GM18511 (cell line): ENCODE measurements at regions not wholly inside any gene's neighbourhood (a gene's known extent, or its start where the extent isn't known, plus 50 kb on each side); places are given as distances from the start of the nearest gene placed in this dataset.
A peak's percentile ranks its signal among the peaks of the same experiment; 100 is the strongest.

Experiments
- ATAC-seq: cut with Tn5 transposase; IDR thresholded peaks from one replicate; pipeline ENCODE4 v1.9.1; 2021; ENCODE audit warnings: mild to moderate bottlenecking, moderate library complexity; ENCODE audit not compliant: unreplicated experiment

DNA sequence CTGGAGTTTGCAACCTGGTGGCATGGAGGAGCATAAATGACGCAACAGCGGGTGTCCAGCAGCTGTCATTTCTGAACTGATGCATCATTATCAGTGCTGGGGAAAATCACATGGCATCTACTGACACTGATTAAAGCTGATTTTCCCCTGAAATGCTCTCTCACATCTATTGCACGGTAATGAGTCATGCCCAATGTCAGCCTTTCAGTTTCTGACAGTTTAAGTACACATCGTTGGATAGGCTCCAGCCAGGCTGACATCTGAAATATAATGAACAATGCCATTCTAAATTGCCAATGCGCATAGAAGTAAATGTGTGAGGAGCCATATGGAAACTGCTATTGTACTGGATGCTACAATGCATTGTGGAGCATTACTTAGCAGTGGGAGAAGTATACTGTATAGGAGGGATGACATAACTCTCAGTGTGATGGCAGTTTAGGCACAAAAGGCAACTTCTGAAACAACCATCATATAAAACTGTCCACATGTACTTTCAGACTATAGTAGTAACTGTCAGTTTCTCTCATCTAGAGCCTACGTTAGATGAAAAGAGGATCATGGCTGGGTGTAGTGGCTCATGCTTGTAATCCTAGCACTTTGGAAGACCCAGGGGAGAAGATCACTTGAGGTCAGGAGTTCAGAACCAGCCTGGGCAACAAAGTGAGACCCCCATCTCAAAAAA is 389.3 kb upstream of the DMAC1 start:
- ATAC-seq = no peak

DNA sequence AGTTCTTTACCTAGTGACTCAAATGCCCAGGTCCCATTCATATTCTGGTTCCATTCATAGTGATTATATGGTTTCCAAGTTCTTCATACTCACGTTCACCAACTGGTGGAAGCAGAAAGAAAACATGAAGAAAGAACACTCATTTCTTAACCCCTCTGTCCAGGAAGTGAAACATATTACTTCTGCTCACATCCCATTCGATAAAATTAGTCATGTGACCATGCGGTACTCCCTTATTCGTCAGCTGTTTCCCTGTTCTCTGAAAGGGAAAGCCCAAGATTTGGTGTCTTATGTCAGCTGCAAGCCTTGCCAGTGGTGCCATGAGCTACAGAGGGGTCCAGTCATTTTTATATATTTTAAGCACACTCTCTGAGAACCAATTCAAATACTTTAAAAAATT is 387.0 kb upstream of the DMAC1 start:
- peak; percentile 40 for ATAC-seq

DNA sequence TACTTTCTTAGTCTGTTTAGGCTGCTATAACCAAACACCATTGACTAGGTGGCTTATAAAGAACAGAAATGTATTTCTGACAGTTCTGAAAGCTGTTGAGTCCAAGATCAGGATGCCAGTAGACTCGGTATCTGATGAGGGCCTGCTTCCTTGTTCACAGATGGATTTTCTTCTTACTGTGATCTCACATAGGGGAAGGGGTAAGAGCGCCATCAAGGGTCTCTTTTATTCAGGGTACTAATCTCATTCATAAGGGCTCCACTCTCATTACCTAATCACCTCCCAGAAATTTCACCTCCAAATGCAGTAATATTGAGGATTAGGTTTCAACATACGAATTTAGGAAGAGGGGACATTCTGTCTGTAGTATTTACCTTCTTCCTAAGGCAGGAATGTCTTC is 384.0 kb upstream of the DMAC1 start:
- ATAC-seq = no peak

DNA sequence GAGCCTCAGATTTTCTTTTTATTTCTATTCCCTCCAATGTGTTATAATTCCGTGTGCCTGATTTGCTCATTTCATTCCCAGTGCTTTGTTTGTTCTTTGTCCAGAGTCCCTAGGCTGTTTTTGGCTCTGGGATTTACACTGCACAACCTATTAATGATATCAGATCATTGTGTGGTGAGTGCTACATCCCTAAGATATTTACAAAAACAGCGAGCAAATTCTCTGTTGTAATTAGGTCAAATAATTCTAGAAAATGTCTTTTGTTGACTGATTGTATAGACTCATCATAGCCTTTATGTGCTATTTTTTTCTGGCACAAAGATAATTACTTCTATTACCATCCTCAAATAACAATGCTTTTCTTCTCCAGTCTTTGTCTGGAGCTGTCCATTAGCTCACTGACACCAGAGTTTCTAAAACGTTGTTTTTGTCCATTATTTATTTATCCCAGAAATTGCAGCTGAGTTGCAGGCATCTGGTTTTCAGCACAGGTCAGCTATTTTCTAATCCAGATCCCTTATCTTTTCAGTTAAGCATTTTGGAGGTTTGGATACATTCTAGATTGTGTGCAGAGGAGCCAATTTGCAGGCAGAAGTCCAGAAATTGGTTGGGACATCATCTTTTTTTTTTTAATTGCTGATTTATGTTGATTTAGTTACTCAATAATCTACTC is 379.9 kb upstream of the DMAC1 start:
- ATAC-seq = no peak

DNA sequence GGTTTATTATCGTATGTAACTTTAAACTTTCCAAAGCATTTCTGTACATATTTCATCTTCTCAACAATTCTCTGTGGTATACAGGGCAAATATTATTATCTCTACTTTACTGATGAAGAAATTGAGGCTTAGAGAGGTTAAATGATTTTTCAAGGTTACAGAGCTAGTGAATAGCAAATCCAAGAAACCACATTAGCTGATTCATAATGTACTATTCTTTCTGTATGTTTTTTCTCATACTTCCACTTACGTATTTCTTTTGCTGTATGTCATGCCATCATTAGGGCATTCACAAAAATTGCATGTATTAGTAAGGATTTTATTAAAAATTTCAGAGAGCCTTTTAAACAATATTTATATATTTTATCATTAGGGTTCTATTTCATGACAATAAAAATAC is 372.4 kb upstream of the DMAC1 start:
- no peak for ATAC-seq

DNA sequence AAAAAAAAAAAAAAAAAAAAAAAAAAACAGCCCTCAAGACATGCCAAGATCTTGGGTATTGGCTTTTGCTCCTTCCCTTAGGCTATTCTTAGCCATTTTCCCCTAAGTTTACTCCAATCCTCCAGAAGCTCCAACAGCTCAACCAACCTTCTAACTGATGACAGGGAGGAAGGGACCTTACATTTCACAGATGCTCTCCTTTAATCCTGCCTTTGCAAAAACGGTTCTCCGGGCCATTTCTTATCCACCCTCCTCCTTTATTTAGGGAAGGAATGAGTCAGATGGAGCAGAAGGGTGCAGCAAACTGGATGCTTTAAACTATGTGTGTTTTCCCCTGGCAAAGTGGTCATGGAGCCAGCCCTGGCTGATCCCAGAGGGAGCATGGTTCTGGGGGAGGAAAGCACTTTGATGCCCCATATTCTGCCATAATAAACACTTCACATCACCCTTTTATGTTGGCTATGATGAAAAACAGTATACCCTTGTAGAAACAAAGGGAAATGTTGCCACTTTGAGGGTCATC is 369.4 kb upstream of the DMAC1 start:
- ATAC-seq = no peak

DNA sequence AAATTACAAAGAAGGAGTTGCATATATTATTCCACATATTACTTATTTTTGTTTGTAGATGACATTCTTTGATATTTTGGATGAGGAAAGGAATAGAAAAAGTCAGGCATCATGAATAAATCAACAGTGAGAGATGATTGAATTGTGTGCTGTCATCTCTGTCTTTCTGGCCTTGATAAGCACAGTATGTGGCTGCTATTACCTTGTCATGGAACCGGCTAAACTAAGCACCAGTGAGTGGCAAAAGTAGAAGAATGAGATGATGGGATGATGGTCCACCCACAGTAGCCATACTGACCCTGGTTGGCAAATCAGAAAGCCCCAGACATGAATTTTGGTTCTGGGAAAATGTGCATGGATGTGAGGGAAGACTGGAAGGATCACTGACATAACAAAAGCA is 361.2 kb upstream of the DMAC1 start:
- ATAC-seq = no peak

DNA sequence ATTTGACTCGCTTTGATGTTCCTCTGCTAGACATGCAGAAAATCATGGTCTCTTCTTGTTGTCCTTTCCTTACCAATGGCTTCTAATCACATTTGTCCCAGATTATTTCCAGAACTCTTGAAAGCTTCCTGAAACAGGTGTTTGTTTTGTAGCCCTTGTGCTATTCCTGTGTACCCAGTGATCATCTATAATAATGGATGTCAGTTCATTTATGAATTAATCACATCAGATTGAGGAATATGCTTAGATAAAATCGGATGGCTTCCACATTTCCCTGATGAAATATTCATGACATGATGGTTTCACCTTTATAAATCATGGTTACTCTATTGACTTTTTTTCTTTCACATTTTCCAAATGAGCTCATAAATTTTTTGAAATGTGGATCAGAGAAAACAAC is 359.0 kb upstream of the DMAC1 start:
- ATAC-seq = no peak

DNA sequence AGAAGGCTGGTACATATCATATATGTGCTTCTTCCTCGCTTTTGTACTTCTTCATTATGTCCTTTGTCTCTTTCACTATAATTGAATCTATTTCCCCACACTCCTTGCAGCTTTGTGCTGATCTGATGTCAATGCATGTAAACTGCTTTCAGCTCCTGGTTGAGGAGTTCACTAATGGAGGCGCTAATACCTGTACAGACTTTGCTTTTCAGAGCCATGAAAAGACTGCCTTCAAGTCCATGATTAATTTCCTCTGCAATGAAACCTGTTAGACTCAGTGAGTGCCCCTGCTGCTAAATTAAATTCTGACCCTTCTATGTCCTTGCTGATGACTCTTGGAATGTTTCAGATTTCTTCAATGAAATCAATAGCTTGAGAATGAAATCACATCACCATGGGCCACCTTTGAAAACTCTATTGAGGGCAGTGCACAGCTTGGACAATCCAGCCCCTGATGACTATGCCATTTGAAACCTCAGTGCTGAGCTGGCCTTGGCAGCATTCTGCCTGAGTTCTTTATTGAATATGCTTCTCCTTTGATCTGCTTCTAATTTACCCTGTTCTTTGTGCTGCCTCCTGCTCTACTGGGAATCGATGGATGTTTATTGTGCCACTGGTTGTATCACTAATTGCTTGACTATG is 358.2 kb upstream of the DMAC1 start:
- ATAC-seq = no peak

DNA sequence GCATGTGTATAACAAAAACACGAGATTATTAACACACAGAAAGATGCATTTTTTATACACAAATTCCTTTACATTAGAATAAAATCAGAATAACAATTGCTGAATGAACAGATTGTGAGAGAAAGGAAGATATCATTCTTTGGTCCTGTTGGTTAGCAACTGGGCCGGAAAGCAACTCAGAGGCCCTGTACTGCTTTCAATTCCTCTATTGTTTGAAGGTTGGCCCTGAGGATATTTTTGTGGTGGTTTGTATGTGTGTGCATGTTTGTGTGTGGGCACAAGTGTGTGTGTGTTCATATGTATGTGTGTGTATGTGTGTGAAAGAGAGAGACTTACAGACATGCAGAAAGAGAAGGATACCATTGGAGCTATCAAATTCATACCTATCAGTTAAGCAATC is 356.8 kb upstream of the DMAC1 start:
- peak; percentile 46 for ATAC-seq

DNA sequence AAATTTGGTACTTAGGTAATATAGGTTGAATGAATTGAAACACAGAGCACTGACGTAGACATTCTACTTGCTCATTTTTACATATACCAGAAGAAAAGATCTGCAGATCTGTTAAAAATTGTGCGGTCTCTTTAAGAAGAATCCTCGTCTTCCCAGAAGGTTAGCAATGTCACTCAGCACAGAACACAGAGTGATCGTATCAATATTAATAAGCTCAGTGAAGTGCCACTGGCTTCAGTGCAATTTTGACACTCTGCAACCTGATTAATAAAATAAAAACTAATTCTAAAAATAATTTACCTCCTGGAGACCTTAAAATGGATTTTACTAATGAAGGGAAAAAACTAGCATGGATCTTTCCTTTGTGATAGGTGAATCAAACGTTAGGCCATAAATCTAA is 356.1 kb upstream of the DMAC1 start:
- no peak for ATAC-seq

DNA sequence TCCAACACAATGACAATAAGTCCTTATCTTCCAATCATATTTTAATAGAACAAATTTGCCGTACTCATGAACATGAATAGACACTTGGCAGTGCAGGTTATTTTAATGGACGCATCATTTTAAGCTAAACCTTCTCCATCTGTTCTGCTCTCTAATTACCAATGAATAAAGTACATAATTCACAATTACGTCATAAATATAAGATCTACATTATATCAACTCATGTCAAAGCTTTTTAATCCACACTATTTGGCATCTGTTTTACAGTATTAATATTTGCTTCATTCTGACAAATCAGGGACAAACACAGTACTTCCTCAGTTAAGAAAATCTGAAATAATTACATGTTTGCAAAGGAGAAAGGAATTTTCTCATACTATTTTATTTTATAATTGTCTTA is 344.1 kb upstream of the DMAC1 start:
- no peak for ATAC-seq

DNA sequence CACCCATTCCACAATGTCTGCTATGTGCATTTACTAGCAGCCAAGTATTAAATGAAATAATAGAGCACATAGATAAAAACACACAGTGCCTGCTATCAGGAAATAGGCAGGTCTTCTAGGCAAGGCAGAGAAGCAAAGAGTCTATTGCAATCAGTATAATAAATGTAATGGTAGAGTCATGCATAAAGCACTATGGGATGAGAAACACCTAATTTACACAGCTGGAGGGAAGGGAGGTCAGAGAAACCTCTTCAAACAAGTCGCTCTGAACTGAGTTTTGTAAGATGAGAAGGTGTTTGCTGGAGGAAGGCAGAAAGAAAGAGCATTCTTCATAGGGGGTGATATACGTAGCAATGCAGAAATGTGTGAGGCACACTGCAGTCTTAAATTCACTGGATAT is 341.0 kb upstream of the DMAC1 start:
- no peak for ATAC-seq

DNA sequence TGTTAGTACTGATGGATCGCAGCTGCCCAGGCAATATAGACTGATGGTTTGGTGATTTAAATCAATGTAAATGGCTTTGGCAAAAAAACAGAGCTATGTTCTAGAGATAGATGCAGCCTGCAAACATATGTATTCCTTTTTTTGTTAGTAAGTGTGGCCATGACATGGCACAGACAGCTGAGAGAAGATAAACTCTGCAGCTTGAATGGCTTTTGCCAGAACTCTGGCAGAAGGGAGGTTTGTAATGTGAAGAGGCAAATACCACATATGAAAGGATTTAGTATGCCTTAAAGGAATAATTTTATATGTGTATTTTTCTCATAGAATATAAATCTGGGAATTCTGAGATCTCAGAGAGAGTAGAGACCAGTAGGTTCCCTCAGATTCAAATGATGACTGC is 340.2 kb upstream of the DMAC1 start:
- ATAC-seq = no peak

DNA sequence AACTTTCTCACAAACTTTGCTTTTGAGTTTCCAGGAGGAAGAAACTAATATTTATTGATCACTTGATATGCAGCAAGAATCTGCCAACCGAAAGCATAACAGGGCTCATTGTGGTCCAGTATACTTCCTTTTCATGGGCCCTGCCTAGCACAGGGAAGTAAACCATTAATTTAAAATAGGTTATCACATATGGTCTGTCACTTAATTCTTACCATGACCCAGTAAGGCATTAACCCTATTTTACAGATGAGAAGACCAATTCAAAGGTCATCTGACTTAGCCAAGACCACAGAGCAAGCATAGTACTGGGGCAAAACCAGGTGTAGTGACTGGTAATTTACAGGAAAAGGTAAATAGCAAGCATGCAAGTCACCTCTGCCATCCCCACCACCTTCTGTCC is 336.9 kb upstream of the DMAC1 start:
- peak; percentile 80 for ATAC-seq

DNA sequence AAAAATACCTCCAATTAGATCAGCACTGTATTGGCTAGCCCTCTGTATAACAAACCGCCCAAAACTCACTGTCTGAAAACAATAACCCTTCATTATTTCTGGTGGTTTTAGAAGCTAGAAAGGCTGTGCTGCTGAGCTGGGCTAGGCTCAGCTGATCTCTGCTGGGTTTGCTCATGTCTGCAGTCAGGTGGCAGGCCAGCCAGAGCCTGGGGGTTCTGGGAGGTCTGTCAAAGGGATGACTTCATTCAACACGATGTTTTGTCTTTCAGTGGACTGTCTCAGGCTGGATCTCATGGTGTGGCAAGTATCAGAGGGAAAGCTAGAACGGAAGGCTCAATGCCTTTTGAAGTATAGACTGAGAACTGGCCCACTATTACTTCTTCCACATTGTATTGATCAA is 335.1 kb upstream of the DMAC1 start:
- no peak for ATAC-seq

DNA sequence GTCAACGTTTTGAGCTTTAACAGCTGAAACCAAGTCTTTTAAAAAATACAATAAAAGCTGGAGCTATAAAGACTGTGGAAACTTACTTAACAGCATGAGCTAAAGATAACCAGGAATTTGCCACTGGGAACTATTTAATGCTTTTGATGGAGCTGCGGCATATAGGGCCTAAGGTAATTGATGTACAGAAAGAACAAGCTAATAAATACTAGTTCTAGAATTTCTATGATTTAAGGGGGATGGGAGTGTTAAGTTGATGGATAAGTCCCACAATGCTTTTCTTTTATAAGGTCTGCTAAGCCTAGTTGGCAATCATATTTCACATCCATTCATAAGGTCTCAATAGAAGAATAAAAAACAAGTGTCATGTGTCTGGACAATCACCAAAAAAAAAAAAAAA is 334.0 kb upstream of the DMAC1 start:
- no peak for ATAC-seq

DNA sequence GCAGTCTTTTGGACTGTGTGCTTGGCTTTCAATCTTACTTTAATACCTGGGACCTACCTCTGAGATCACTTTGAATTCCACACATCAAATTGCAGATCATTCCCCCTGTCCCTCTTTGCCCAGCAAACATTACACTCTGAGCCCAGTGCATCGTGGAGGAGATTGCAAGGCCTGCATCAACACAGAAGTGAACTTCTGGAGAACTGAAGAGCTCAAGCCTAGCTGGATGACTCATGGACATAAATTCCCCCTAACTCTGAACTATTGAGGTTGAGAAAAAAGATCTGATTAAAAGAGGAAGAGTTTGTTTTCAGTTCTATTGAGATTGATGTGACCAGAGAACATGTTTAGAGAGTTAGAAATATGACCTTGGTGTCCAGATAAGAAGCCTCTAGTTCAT is 316.0 kb upstream of the DMAC1 start:
- no peak for ATAC-seq

DNA sequence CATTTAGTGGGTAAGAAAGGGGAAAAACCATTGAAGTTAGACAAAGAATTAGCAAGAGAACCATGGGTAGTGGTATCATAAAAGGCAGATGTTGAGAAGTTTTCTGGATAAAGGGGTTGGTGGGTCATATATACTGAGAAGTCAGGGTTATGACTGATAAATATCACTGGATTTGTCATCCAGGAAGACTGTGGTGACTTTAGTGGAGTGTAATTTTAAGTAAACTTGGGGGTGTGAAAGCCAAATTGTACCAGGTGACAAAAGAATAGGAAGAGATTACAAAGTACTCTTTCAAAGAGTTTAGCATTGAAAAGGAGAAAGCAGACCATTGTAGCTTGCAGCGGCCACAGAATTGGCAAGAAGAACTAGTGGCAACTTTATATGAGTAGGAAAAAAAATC is 315.2 kb upstream of the DMAC1 start:
- ATAC-seq = no peak

DNA sequence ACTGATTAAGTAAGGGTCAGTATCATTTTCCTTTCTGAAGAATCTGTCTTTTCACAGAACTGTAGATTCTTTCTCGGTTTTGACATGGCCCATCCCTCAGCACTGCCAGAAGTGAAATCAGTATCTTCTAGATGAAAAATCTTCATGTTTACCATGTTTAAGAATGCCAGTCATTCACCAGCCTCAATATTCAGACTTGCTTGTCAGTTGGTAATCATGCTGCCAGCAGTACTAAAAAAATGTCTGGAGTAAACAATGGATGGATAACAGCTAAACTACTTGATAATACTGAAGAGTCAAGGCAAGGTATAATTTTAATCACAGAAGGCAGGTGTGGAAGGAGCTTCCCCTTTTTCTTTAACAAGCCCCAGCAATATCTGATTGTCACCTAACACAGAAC is 306.8 kb upstream of the DMAC1 start:
- ATAC-seq = no peak

DNA sequence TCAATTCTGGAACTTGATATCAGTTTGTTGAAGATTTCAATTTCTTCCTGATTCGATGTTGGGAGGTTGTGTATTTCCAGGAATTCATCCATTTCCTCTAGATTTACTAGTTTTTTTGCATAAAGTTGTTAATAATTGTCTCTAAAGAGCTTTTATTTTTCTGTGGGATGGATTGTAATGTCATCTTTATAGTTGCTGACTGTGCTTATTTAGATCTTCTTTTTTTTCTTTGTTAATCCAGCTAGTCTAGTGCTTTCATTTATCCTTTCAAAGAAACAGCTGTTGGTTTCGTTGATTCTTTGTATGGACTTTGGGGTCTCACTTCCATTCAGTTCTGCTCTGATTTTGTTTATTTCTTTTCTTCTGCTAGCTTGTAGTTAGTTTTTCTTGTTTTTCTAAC is 302.0 kb upstream of the DMAC1 start:
- ATAC-seq = no peak

DNA sequence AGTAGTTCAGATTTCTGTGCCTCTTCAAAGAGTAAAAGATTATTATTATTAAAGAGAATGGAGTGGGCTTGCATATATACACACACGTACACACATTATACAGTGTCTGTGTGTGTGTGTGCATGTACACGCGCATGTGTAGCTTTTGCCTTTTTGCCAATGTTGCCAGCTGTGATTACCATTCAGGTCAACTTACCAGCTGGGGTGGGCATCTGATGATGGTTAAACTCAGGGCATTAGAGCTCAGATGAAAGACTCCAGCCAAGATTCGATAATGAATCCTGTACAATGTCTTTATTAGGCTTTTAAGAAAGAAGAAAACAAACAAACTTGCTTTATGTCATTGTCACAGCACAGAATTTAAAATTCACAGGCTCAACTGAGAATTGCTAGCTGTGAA is 296.5 kb upstream of the DMAC1 start:
- no peak for ATAC-seq
